ENCODE measurements at regions not wholly inside any gene's neighbourhood (a gene's known extent, or its start where the extent isn't known, plus 50 kb on each side); places are given as distances from the start of the nearest gene placed in this dataset.
"Not testable (repeated sequence)": the region's sequence is repeated elsewhere in the genome, so short reads cannot be mapped to it uniquely, and the experiment has no call there.

GRCh38 chr12:124646385-124647230, 79.2 kb upstream of the NCOR2 start:
- H3K9ac ChIP-seq = no peak overlapping the region
- no peaks in the 10 kb centered on the region for H4K20me1 ChIP-seq
- H3K4me2 ChIP-seq = peak overlapping the region; percentile 77
- no peak overlapping the region for H3K4me3 ChIP-seq
- H3K36me3 ChIP-seq = 0 out of 2 replicates have a peak, but pooled peaks cover 3% of the 10 kb centered on the region
- peaks cover 14% of the 10 kb centered on the region for H3K9me3 ChIP-seq
- no peak for TF ChIP-seq Cebpa-rat (IDR thresholded peaks at IDR 0.05)
- no peaks in the 10 kb centered on the region for H3K27me3 ChIP-seq
- peaks cover 16% of the 10 kb centered on the region for H3K4me1 ChIP-seq
- H3K27ac ChIP-seq = 0 out of 2 replicates have a peak overlapping the region, but pooled peaks have one; percentile 13

GRCh38 chr12:124645530-124646244, 78.3 kb upstream of the NCOR2 start:
- Histone ChIP-seq H3K9me3 (peaks cover 14% of the 10 kb centered on the region), H3K36me3 (0 out of 2 replicates have a peak, but pooled peaks cover 3% of the 10 kb centered on the region), H3K4me3 (no peak overlapping the region), H3K4me2 (peak overlapping the region; percentile 77), H3K9ac (no peak overlapping the region), H4K20me1 (no peaks in the 10 kb centered on the region), H3K27ac (no peak overlapping the region), H3K4me1 (peaks cover 11% of the 10 kb centered on the region), H3K27me3 (no peaks in the 10 kb centered on the region)
- no peak for TF ChIP-seq Cebpa-rat (IDR thresholded peaks at IDR 0.05)

GRCh38 chr12:124643768-124644167, 76.4 kb upstream of the NCOR2 start:
- H3K4me1 ChIP-seq = peaks cover 11% of the 10 kb centered on the region
- not testable (repeated sequence) for H3K4me3 ChIP-seq, H3K9me3 ChIP-seq, H3K27me3 ChIP-seq, H4K20me1 ChIP-seq, H3K36me3 ChIP-seq, H3K9ac ChIP-seq, H3K27ac ChIP-seq, H3K4me2 ChIP-seq

GRCh38 chr12:124642105-124642504, 74.7 kb upstream of the NCOR2 start:
- Histone ChIP-seq H3K4me1 (peaks cover 11% of the 10 kb centered on the region), H3K9me3 (no peaks in the 10 kb centered on the region), H3K4me2 (no peak overlapping the region), H4K20me1 (no peaks in the 10 kb centered on the region), H3K9ac (no peak overlapping the region), H3K4me3 (no peak overlapping the region), H3K27me3 (no peaks in the 10 kb centered on the region), H3K27ac (no peak overlapping the region), H3K36me3 (no peaks in the 10 kb centered on the region)
- TF ChIP-seq Cebpa-rat (IDR thresholded peaks at IDR 0.05) = no peak

GRCh38 chr12:124641591-124641990, 74.2 kb upstream of the NCOR2 start:
- Histone ChIP-seq H3K4me3 (no peak overlapping the region), H3K36me3 (no peaks in the 10 kb centered on the region), H3K9me3 (no peaks in the 10 kb centered on the region), H3K4me2 (no peak overlapping the region), H4K20me1 (no peaks in the 10 kb centered on the region), H3K4me1 (peaks cover 12% of the 10 kb centered on the region), H3K27me3 (no peaks in the 10 kb centered on the region), H3K27ac (no peak overlapping the region), H3K9ac (no peak overlapping the region)
- TF ChIP-seq Cebpa-rat (IDR thresholded peaks at IDR 0.05) = no peak

GRCh38 chr12:124640056-124640455, 72.6 kb upstream of the NCOR2 start:
- H3K27me3 ChIP-seq = no peaks in the 10 kb centered on the region
- no peak for TF ChIP-seq Cebpa-rat (IDR thresholded peaks at IDR 0.05)
- no peaks in the 10 kb centered on the region for H3K36me3 ChIP-seq
- H3K4me1 ChIP-seq = peaks cover 17% of the 10 kb centered on the region; the same call in 1 of the 2 replicates
- no peak overlapping the region for H3K4me3 ChIP-seq
- H4K20me1 ChIP-seq = no peaks in the 10 kb centered on the region
- H3K4me2 ChIP-seq = no peak overlapping the region
- no peaks in the 10 kb centered on the region for H3K9me3 ChIP-seq
- H3K9ac ChIP-seq = no peak overlapping the region
- H3K27ac ChIP-seq = no peak overlapping the region

- TF ChIP-seq Cebpa-rat (IDR thresholded peaks at IDR 0.05) = no peak
- Histone ChIP-seq H3K9ac (no peak overlapping the region), H3K4me1 (peaks cover 22% of the 10 kb centered on the region), H3K27me3 (no peaks in the 10 kb centered on the region), H3K4me2 (no peak overlapping the region), H3K4me3 (no peak overlapping the region), H3K9me3 (no peaks in the 10 kb centered on the region), H4K20me1 (no peaks in the 10 kb centered on the region), H3K36me3 (no peaks in the 10 kb centered on the region), H3K27ac (no peak overlapping the region)
Observed at GRCh38 chr12:124639122-124639806, 71.9 kb upstream of the NCOR2 start.

- no peak overlapping the region for H3K4me3 ChIP-seq
- H3K9me3 ChIP-seq = no peaks in the 10 kb centered on the region
- H3K9ac ChIP-seq = no peak overlapping the region
- H3K4me2 ChIP-seq = no peak overlapping the region
- no peak for TF ChIP-seq Cebpa-rat (IDR thresholded peaks at IDR 0.05)
- H3K27me3 ChIP-seq = no peaks in the 10 kb centered on the region
- no peaks in the 10 kb centered on the region for H3K36me3 ChIP-seq
- no peak overlapping the region for H3K27ac ChIP-seq
- no peaks in the 10 kb centered on the region for H4K20me1 ChIP-seq
- peaks cover 33% of the 10 kb centered on the region for H3K4me1 ChIP-seq
Observed at GRCh38 chr12:124637581-124637981, 70.2 kb upstream of the NCOR2 start.

GRCh38 chr12:124637163-124637562, 69.8 kb upstream of the NCOR2 start:
- peaks cover 33% of the 10 kb centered on the region for H3K4me1 ChIP-seq
- H3K4me2 ChIP-seq = no peak overlapping the region
- no peaks in the 10 kb centered on the region for H4K20me1 ChIP-seq
- no peaks in the 10 kb centered on the region for H3K27me3 ChIP-seq
- H3K27ac ChIP-seq = no peak overlapping the region
- no peak for TF ChIP-seq Cebpa-rat (IDR thresholded peaks at IDR 0.05)
- no peak overlapping the region for H3K4me3 ChIP-seq
- no peaks in the 10 kb centered on the region for H3K9me3 ChIP-seq
- H3K9ac ChIP-seq = no peak overlapping the region
- no peaks in the 10 kb centered on the region for H3K36me3 ChIP-seq

Data from BLaER1 (cell line).